ENCODE measurements at regions not wholly inside any gene's neighbourhood (a gene's known extent, or its start where the extent isn't known, plus 50 kb on each side); places are given as distances from the start of the nearest gene placed in this dataset.
A peak's percentile ranks its signal among the peaks of the same experiment; 100 is the strongest.

DNA sequence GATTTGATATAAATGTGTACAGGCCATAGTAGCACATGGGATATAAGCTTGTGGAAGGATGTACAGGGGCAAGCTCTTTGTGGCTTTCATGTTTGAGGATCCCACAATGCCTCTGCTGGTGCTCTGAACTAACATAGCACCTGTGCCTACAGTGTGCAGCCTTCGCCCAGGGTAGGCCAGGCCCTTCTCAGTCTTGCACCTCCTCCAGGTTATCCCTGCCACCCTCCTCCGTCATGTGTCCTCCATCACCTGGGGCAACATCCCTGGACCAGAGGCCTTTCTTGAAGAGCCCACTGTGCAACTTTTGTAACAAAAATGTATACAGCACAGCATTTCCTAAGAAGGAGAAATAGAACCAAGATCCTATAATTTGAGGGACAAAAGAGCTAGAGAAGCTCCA is 306.8 kb downstream of the IRS2 start:
- Histone ChIP-seq H3K4me3 (ENCODE audit: low read length in 2 of 2) (no peak overlapping the region), H2BK15ac (ENCODE audit: low read length) (no peak overlapping the region), H3K4me2 (ENCODE audit: insufficient read depth, low read length, poor library complexity, severe bottlenecking) (no peak overlapping the region), H3K79me1 (ENCODE audit: low read depth, low read length) (no peaks in the 10 kb centered on the region), H3K18ac (ENCODE audit: low read length) (no peak overlapping the region), H2BK5ac (ENCODE audit: low read length) (no peak overlapping the region), H2AFZ (ENCODE audit: low read length) (no peak overlapping the region), H4K8ac (ENCODE audit: low read depth, low read length) (no peak overlapping the region), H4K91ac (ENCODE audit: low read depth, low read length, poor library complexity) (no peak overlapping the region), H2AK5ac (ENCODE audit: low read depth, low read length) (no peak overlapping the region), H3K4me1 (ENCODE audit: control insufficient read depth in 2 of 2, insufficient read depth in 1 of 2, low read depth in 1 of 2, low read length in 2 of 2) (peaks cover 0 to 3% of the 10 kb centered on the region in 2 donors), H3K27ac (replicated peaks; ENCODE audit: low read length) (no peak overlapping the region), H3K36me3 (replicated peaks in 1 of 2; ENCODE audit: control insufficient read depth in 2 of 2, insufficient read depth in 2 of 2, low read length in 2 of 2) (no peaks in the 10 kb centered on the region), H3K9ac (ENCODE audit: low read depth, low read length, poor library complexity) (no peak overlapping the region), H3K23ac (ENCODE audit: low read depth, low read length, poor library complexity) (no peak overlapping the region), H3K14ac (ENCODE audit: low read length) (no peak overlapping the region), H3K27me3 (ENCODE audit: control insufficient read depth in 3 of 3, insufficient read depth in 3 of 3, low read depth in 1 of 3, low read length in 3 of 3) (no peaks in the 10 kb centered on the region), H2BK12ac (ENCODE audit: low read length) (no peak overlapping the region), H3K9me3 (replicated peaks in 1 of 2; ENCODE audit: control insufficient read depth in 2 of 2, insufficient read depth in 1 of 2, low read depth in 1 of 2, low read length in 2 of 2) (peaks cover 0 to 3% of the 10 kb centered on the region in 2 donors), H2BK120ac (ENCODE audit: low read depth, low read length) (no peak overlapping the region), H3K4ac (ENCODE audit: low read length) (no peak overlapping the region)
- WGBS, 2 donors (ENCODE audit: extremely low coverage in 2 of 2, insufficient read length in 2 of 2, insufficient replicate concordance in 1 of 2), result no CpG with 5 or more reads among the region's 2 CpGs
- no peak for DNase-seq (ENCODE audit: low spot score)

DNA sequence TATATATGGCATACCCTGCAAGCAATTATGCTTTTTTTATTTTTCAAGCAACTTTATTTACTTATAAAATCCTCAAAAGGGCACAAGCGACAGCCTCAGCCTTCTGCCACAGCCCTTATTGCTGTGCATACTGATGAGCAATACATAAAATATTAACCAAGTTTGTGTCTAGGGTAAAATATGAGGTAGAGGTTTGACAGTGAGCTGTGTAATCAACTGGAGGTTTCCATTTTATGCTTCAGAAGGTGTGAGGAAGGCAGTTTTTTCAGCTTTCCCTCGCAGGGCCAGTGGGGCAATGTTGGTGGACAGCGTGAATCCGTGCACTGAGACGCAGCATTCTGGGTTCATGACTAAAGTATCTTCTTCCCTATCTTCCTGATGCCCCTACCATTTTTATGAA is 310.4 kb downstream of the IRS2 start:
- Histone ChIP-seq H3K27ac (replicated peaks; ENCODE audit: low read length) (no peak overlapping the region), H4K8ac (ENCODE audit: low read depth, low read length) (no peak overlapping the region), H3K4me2 (ENCODE audit: insufficient read depth, low read length, poor library complexity, severe bottlenecking) (no peak overlapping the region), H2BK15ac (ENCODE audit: low read length) (no peak overlapping the region), H2BK5ac (ENCODE audit: low read length) (no peak overlapping the region), H4K91ac (ENCODE audit: low read depth, low read length, poor library complexity) (no peak overlapping the region), H3K14ac (ENCODE audit: low read length) (no peak overlapping the region), H3K18ac (ENCODE audit: low read length) (no peak overlapping the region), H3K4me3 (ENCODE audit: low read length in 2 of 2) (no peak overlapping the region), H3K23ac (ENCODE audit: low read depth, low read length, poor library complexity) (no peak overlapping the region), H2AFZ (ENCODE audit: low read length) (no peak overlapping the region), H3K4ac (ENCODE audit: low read length) (no peak overlapping the region), H2AK5ac (ENCODE audit: low read depth, low read length) (no peak overlapping the region), H3K9me3 (replicated peaks in 1 of 2; ENCODE audit: control insufficient read depth in 2 of 2, insufficient read depth in 1 of 2, low read depth in 1 of 2, low read length in 2 of 2) (no peaks in the 10 kb centered on the region), H3K4me1 (ENCODE audit: control insufficient read depth in 2 of 2, insufficient read depth in 1 of 2, low read depth in 1 of 2, low read length in 2 of 2) (peaks cover 0 to 3% of the 10 kb centered on the region in 2 donors), H3K9ac (ENCODE audit: low read depth, low read length, poor library complexity) (no peak overlapping the region), H3K79me1 (ENCODE audit: low read depth, low read length) (no peaks in the 10 kb centered on the region), H3K36me3 (replicated peaks in 1 of 2; ENCODE audit: control insufficient read depth in 2 of 2, insufficient read depth in 2 of 2, low read length in 2 of 2) (no peaks in the 10 kb centered on the region), H3K27me3 (ENCODE audit: control insufficient read depth in 3 of 3, insufficient read depth in 3 of 3, low read depth in 1 of 3, low read length in 3 of 3) (no peaks in the 10 kb centered on the region), H2BK12ac (ENCODE audit: low read length) (no peak overlapping the region), H2BK120ac (ENCODE audit: low read depth, low read length) (no peak overlapping the region)
- no CpG with 5 or more reads among the region's 5 CpGs for WGBS, 2 donors (ENCODE audit: extremely low coverage in 2 of 2, insufficient read length in 2 of 2, insufficient replicate concordance in 1 of 2)
- DNase-seq (ENCODE audit: low spot score), result no peak

DNA sequence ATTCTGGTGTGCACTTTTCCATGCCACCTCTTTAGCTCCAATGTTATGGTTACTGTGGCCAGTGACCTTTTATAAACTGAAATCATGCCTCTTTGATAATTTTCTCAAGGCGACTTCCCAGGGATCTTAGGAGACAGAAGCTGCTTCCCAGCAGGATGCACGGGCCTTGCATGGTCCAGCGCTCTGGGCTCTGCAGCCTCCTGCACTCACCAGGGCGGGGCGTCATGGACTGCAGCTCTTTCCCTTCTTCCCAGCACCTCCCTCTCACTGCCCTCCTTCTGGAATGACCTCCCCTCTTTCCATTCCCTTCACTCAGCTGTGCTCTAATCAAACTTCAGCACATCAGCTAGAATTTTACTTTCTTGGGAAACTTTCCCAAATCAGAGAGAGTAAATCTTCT is 318.3 kb downstream of the IRS2 start:
- WGBS, 2 donors (ENCODE audit: extremely low coverage in 2 of 2, insufficient read length in 2 of 2, insufficient replicate concordance in 1 of 2), result no CpG with 5 or more reads among the region's 5 CpGs

GRCh38 chr13:109465148-109465547 is 321.2 kb downstream of the IRS2 start:
- Histone ChIP-seq H3K79me1 (ENCODE audit: low read depth, low read length) (no peaks in the 10 kb centered on the region), H3K36me3 (replicated peaks in 1 of 2; ENCODE audit: control insufficient read depth in 2 of 2, insufficient read depth in 2 of 2, low read length in 2 of 2) (no peaks in the 10 kb centered on the region), H3K9ac (ENCODE audit: low read depth, low read length, poor library complexity) (no peak overlapping the region), H2BK15ac (ENCODE audit: low read length) (no peak overlapping the region), H2BK5ac (ENCODE audit: low read length) (no peak overlapping the region), H4K8ac (ENCODE audit: low read depth, low read length) (no peak overlapping the region), H3K4me3 (ENCODE audit: low read length in 2 of 2) (no peak overlapping the region), H2AK5ac (ENCODE audit: low read depth, low read length) (no peak overlapping the region), H3K4me1 (ENCODE audit: control insufficient read depth in 2 of 2, insufficient read depth in 1 of 2, low read depth in 1 of 2, low read length in 2 of 2) (no peaks in the 10 kb centered on the region), H2AFZ (ENCODE audit: low read length) (no peak overlapping the region), H2BK12ac (ENCODE audit: low read length) (no peak overlapping the region), H3K9me3 (replicated peaks in 1 of 2; ENCODE audit: control insufficient read depth in 2 of 2, insufficient read depth in 1 of 2, low read depth in 1 of 2, low read length in 2 of 2) (peaks cover 2% of the 10 kb centered on the region in 2 donors), H3K14ac (ENCODE audit: low read length) (no peak overlapping the region), H3K18ac (ENCODE audit: low read length) (no peak overlapping the region), H2BK120ac (ENCODE audit: low read depth, low read length) (no peak overlapping the region), H3K27ac (replicated peaks; ENCODE audit: low read length) (no peak overlapping the region), H3K27me3 (ENCODE audit: control insufficient read depth in 3 of 3, insufficient read depth in 3 of 3, low read depth in 1 of 3, low read length in 3 of 3) (no peaks in the 10 kb centered on the region), H3K23ac (ENCODE audit: low read depth, low read length, poor library complexity) (no peak overlapping the region), H3K4ac (ENCODE audit: low read length) (no peak overlapping the region), H3K4me2 (ENCODE audit: insufficient read depth, low read length, poor library complexity, severe bottlenecking) (no peak overlapping the region), H4K91ac (ENCODE audit: low read depth, low read length, poor library complexity) (no peak overlapping the region)
- DNase-seq (ENCODE audit: low spot score), result no peak
- WGBS, 2 donors (ENCODE audit: extremely low coverage in 2 of 2, insufficient read length in 2 of 2, insufficient replicate concordance in 1 of 2), result no CpG with 5 or more reads among the region's 2 CpGs

More for the DNA sequence above, 318.3 kb downstream of the IRS2 start:
- H3K27me3 ChIP-seq (ENCODE audit: control insufficient read depth in 3 of 3, insufficient read depth in 3 of 3, low read depth in 1 of 3, low read length in 3 of 3), result no peaks in the 10 kb centered on the region
- H3K27ac ChIP-seq (replicated peaks; ENCODE audit: low read length), result no peak overlapping the region
- H3K79me1 ChIP-seq (ENCODE audit: low read depth, low read length), result no peaks in the 10 kb centered on the region
- H3K23ac ChIP-seq (ENCODE audit: low read depth, low read length, poor library complexity), result no peak overlapping the region
- H2BK5ac ChIP-seq (ENCODE audit: low read length), result no peak overlapping the region
- no peak overlapping the region for H3K4ac ChIP-seq (ENCODE audit: low read length)
- peaks cover 2% of the 10 kb centered on the region in 2 donors for H3K9me3 ChIP-seq (replicated peaks in 1 of 2; ENCODE audit: control insufficient read depth in 2 of 2, insufficient read depth in 1 of 2, low read depth in 1 of 2, low read length in 2 of 2)
- H3K36me3 ChIP-seq (replicated peaks in 1 of 2; ENCODE audit: control insufficient read depth in 2 of 2, insufficient read depth in 2 of 2, low read length in 2 of 2), result no peaks in the 10 kb centered on the region
- no peak overlapping the region for H2BK12ac ChIP-seq (ENCODE audit: low read length)
- no peak overlapping the region for H2AK5ac ChIP-seq (ENCODE audit: low read depth, low read length)
- no peak overlapping the region for H2BK120ac ChIP-seq (ENCODE audit: low read depth, low read length)
- H3K9ac ChIP-seq (ENCODE audit: low read depth, low read length, poor library complexity), result no peak overlapping the region
- peak overlapping the region; percentile 72 for H3K18ac ChIP-seq (ENCODE audit: low read length)
- H2BK15ac ChIP-seq (ENCODE audit: low read length), result peak overlapping the region; percentile 47
- peaks cover 0 to 3% of the 10 kb centered on the region in 2 donors for H3K4me1 ChIP-seq (ENCODE audit: control insufficient read depth in 2 of 2, insufficient read depth in 1 of 2, low read depth in 1 of 2, low read length in 2 of 2)
- H4K91ac ChIP-seq (ENCODE audit: low read depth, low read length, poor library complexity), result no peak overlapping the region
- H3K14ac ChIP-seq (ENCODE audit: low read length), result no peak overlapping the region
- no peak overlapping the region for H4K8ac ChIP-seq (ENCODE audit: low read depth, low read length)
- H3K4me3 ChIP-seq (ENCODE audit: low read length in 2 of 2), result no peak overlapping the region
- no peak for DNase-seq (ENCODE audit: low spot score)
- no peak overlapping the region for H2AFZ ChIP-seq (ENCODE audit: low read length)
- H3K4me2 ChIP-seq (ENCODE audit: insufficient read depth, low read length, poor library complexity, severe bottlenecking), result no peak overlapping the region

Measured in neuronal stem cell (in vitro differentiated cells).